Lung (tissue), 11 donors: ENCODE measurements at regions not wholly inside any gene's neighbourhood (a gene's known extent, or its start where the extent isn't known, plus 50 kb on each side); places are given as distances from the start of the nearest gene placed in this dataset.

Experiments used
- ATAC-seq: fragments of 200-7000 bp; cut with Tn5 transposase; one replicate; pipeline ENCODE4 v1.9.1; 2020; ENCODE audit warnings: moderate number of reproducible peaks; ENCODE audit not compliant: insufficient read depth, low FRiP score
- DNase-seq, 3 donors: peaks; one replicate each; pipeline ENCODE4 v3.0.0-alpha.2; 2013 to 2017
- H3K27ac ChIP-seq, 2 donors: one replicate each; pipeline ENCODE4 v1.5.1; 2013; ENCODE audit warnings: mild to moderate bottlenecking in 2 of 2, moderate library complexity in 2 of 2, control low read depth in 1 of 2, inconsistent platforms in 1 of 2, low read depth in 1 of 2, low read length in 1 of 2
- H3K27me3 ChIP-seq, 3 donors: one replicate each; pipeline ENCODE4 v1.5.1; 2013; ENCODE audit warnings: low read length in 2 of 3; ENCODE audit not compliant: control insufficient read depth in 3 of 3, insufficient read depth in 3 of 3
- H3K36me3 ChIP-seq, 4 donors: one replicate each; pipeline ENCODE4 v1.5.1; 2013; ENCODE audit warnings: low read length in 4 of 4, mild to moderate bottlenecking in 1 of 4, moderate library complexity in 1 of 4; ENCODE audit not compliant: control insufficient read depth in 4 of 4, insufficient read depth in 4 of 4
- H3K4me1 ChIP-seq, 5 donors: one replicate each; pipeline ENCODE4 v1.5.1; 2013; ENCODE audit warnings: low read length in 5 of 5, mild to moderate bottlenecking in 2 of 5, moderate library complexity in 1 of 5; ENCODE audit not compliant: control insufficient read depth in 5 of 5, insufficient read depth in 5 of 5
- H3K4me3 ChIP-seq: one replicate; pipeline ENCODE4 v1.5.1; 2013; ENCODE audit warnings: mild to moderate bottlenecking, control low read depth, moderate library complexity
- H3K9ac ChIP-seq, 2 donors: one replicate each; pipeline ENCODE4 v1.5.1; 2013; ENCODE audit warnings: low read length in 2 of 2, control low read depth in 1 of 2; ENCODE audit not compliant: insufficient read depth in 1 of 2
- H3K9me3 ChIP-seq, 4 donors: one replicate each; pipeline ENCODE4 v1.5.1; 2013; ENCODE audit warnings: low read length in 3 of 4, mild to moderate bottlenecking in 1 of 4, moderate library complexity in 1 of 4; ENCODE audit not compliant: control insufficient read depth in 4 of 4, insufficient read depth in 3 of 4
- WGBS, 2 donors: extraction: QIAGEN DNeasy Blood & Tissue Kit; methylation state at CpG; one replicate each; pipeline ENCODE4 v1.1.7; 2013; 5-methylcytosine and 5-hydroxymethylcytosine counted together
- TF ChIP-seq, protein P1 (sequence below): IDR thresholded peaks from 2 replicates; pipeline ENCODE4 v1.5.1; 2012; ENCODE audit warnings: mild to moderate bottlenecking; ENCODE audit errors: control extremely low read depth, extremely low read depth
- donor health status: control.
- donor health status: control.
- donor health status: Bipolar disorder and iron deficiency.
- donor health status: healthy.
- donor health status: DM: yes; HTN: yes; CAD: no.

DNA sequence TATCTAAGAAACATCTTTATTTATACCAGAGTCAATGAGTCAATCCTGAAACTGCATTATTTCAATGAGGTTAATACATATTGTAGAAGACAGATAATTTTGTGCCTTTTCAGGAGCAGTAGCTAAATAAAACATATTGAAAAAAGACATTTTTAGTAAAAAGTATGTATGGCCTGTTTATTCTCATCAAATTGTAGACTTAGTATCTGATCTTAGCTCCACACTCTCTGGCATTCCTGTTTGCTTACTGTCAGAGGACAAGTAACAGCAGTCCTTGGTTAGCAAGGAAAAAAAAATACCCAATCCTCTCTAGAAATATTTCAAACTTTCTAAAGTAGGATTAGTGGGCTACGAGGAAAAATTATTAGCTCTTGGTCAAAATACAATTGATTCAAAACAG, 50.5 kb upstream of the GUCY1A1 start:
- 85 to 89% methylated on average over 1 of the region's 1 CpG for WGBS, 2 donors
- Histone ChIP-seq H3K27ac (no peak overlapping the region), H3K36me3 (no peaks in the 10 kb centered on the region), H3K27me3 (no peaks in the 10 kb centered on the region), H3K9me3 (no peaks in the 10 kb centered on the region), H3K4me3 (no peak overlapping the region), H3K4me1 (peaks cover 0 to 9% (median 0%) of the 10 kb centered on the region in 5 donors), H3K9ac (no peak overlapping the region)
- TF ChIP-seq, protein P1, sequence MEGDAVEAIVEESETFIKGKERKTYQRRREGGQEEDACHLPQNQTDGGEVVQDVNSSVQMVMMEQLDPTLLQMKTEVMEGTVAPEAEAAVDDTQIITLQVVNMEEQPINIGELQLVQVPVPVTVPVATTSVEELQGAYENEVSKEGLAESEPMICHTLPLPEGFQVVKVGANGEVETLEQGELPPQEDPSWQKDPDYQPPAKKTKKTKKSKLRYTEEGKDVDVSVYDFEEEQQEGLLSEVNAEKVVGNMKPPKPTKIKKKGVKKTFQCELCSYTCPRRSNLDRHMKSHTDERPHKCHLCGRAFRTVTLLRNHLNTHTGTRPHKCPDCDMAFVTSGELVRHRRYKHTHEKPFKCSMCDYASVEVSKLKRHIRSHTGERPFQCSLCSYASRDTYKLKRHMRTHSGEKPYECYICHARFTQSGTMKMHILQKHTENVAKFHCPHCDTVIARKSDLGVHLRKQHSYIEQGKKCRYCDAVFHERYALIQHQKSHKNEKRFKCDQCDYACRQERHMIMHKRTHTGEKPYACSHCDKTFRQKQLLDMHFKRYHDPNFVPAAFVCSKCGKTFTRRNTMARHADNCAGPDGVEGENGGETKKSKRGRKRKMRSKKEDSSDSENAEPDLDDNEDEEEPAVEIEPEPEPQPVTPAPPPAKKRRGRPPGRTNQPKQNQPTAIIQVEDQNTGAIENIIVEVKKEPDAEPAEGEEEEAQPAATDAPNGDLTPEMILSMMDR, result no peak
- no peak for ATAC-seq
- DNase-seq, result no peak

DNA sequence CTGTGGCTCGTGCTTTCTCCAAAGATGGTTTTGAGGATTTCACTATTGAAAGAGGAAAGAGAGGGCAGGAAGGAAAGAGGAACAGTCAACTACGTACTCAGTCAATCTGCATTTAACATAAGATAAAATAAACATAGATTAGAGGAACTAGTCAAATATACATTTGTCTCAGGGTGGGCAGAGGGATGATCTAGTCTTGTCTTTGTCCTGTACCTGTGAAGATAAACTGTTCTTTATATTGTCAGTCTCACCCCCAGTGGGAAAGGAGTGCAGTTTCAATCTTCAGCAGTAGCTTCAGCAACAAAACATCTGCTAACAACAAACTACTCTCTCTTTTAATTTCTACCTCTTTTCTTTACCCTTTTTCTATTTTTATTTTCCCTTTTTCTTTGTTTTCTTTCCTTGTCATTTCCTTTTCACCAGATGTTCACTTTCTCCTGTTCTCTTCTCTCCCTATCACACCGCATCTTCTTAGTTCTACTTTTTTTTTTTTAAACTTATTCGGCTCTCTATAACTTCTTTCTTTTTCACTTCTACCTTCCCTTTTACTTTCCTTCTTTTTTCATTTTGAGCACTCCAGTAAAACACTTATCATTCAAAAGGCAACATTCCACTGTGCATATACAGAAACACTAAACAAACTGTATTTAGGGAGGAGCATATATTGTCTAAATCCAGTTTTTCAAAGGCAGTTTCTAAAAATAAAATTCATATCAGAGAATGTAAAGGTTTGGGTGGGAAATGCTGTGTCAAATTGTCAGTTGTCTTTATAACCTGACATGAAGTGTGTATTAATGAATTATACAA, 51.4 kb upstream of the GUCY1A1 start:
- Histone ChIP-seq H3K27ac (no peak overlapping the region), H3K4me3 (no peak overlapping the region), H3K27me3 (no peaks in the 10 kb centered on the region), H3K9ac (no peak overlapping the region), H3K9me3 (no peaks in the 10 kb centered on the region), H3K4me1 (peaks cover 0 to 9% (median 0%) of the 10 kb centered on the region in 5 donors), H3K36me3 (no peaks in the 10 kb centered on the region)
- 20 to 55% methylated on average over 4 of the region's 4 CpGs for WGBS, 2 donors
- ATAC-seq (no peak), DNase-seq (no peak)
- TF ChIP-seq, protein P1, result no peak

DNA sequence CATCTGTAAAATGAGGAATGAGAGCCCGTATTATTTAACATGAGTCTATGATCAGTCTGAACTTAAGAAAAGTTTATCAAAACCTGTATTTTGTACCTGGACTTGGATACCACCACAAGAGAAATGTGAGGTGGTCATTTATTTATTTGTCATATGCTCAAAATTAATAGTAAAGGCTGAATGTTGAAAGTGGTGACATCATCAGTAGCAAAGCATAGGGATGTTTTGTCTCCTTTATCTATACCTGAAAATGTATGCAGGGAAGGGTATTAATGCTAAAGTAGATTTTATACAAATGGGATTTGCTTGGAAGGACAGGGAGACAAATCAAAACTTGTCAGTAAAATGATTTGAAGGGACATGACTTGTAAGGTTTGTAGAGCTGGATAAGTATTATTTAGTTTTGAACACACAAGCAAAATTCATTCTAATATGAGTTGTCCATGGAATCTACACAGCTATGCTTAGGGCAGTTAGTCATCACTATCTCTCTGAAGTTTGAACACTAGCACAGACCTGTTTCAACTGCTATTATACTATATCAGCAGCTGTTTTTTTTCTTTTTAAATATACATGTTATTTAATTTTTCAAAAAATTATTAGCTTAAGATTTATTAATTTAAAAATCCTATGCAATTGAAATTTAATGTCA, 52.4 kb upstream of the GUCY1A1 start:
- H3K9ac ChIP-seq, result no peak overlapping the region
- no peaks in the 10 kb centered on the region for H3K27me3 ChIP-seq
- H3K27ac ChIP-seq, result no peak overlapping the region
- no peak overlapping the region for H3K4me3 ChIP-seq
- 85 to 97% methylated on average over 1 of the region's 1 CpG for WGBS, 2 donors
- H3K4me1 ChIP-seq, result peaks cover 0 to 10% (median 0%) of the 10 kb centered on the region in 5 donors
- H3K36me3 ChIP-seq, result no peaks in the 10 kb centered on the region
- H3K9me3 ChIP-seq, result no peaks in the 10 kb centered on the region
- no peak for ATAC-seq
- TF ChIP-seq, protein P1, result no peak
- no peak for DNase-seq
